HCT116 (cell line): ENCODE measurements at regions not wholly inside any gene's neighbourhood (a gene's known extent, or its start where the extent isn't known, plus 50 kb on each side); places are given as distances from the start of the nearest gene placed in this dataset.

Experiments
- ATAC-seq: fragments of 200-7000 bp; cut with Tn5 transposase; 2 replicates; pipeline ENCODE4 v1.9.1; 2020; ENCODE audit warnings: mild to moderate bottlenecking, moderate library complexity
- BruUV-seq: library from RNA; stranded (reverse); fragments of 400-500 nt; replicated peaks from 2 replicates; lab custom pipeline; 2021; lab: Mats Ljungman, UMichigan
- CTCF ChIA-PET: fragments of 300-600 bp; sonication (Branson Sonifier 250); formaldehyde crosslinking; loops from one replicate; lab custom pipeline; 2021; ENCODE audit warnings: antibody characterized with exemption; lab: Charles Lee
- POLR2A ChIA-PET: fragments of 300-600, 350-600 bp; sonication (Branson Sonifier 250); formaldehyde crosslinking; loops from one replicate; lab custom pipeline; 2021; ENCODE audit warnings: antibody characterized with exemption; lab: Charles Lee
- RAD21 ChIA-PET, 2 experiments: fragments of 300-600 bp; sonication (Branson Sonifier 250); formaldehyde crosslinking; loops; one replicate each; lab custom pipeline; 2023; ENCODE audit warnings: low total read pairs in 2 of 2; ENCODE audit not compliant: uncharacterized antibody in 2 of 2, unreplicated experiment in 2 of 2, low non-redundant PET in 1 of 2; lab: Charles Lee
- DNase-seq: peaks from one replicate; pipeline ENCODE4 v3.0.0-alpha.2; 2010; ENCODE audit warnings: low read depth, low spot score
- H2AFZ ChIP-seq: fragments of 200-600 bp; shearing (Covaris generic), sonication (generic); 2 replicates; pipeline ENCODE4 v1.6.1; 2017; ENCODE audit warnings: low read depth, mixed run types, mixed read lengths, antibody characterized with exemption, low read length; ENCODE audit not compliant: poor library complexity, severe bottlenecking
- H3K27ac ChIP-seq: 2 replicates; pipeline ENCODE4 v1.5.1; 2012; ENCODE audit warnings: low read depth, low read length
- H3K27me3 ChIP-seq: fragments of 200-600 bp; sonication (generic); 2 replicates; pipeline ENCODE4 v1.6.1; 2016; ENCODE audit warnings: mixed run types, low read length, mixed read lengths; ENCODE audit not compliant: insufficient read depth
- H3K36me3 ChIP-seq, 2 experiments: fragments of 200-500 bp in 1 of 2; fragments of 200-600 bp in 1 of 2; sonication (Bioruptor generic) in 1 of 2; sonication (generic) in 1 of 2; 2 replicates each; pipeline versions ENCODE4 v1.5.1 to v1.6.1; 2014 to 2016; ENCODE audit warnings: low read length in 2 of 2, inconsistent platforms in 1 of 2, mixed read lengths in 1 of 2, mixed run types in 1 of 2; ENCODE audit not compliant: insufficient read depth in 2 of 2, control insufficient read depth in 1 of 2
- H3K4me1 ChIP-seq, 2 experiments: fragments of 200-600 bp in 1 of 2; sonication (generic) in 1 of 2; 2 replicates each; pipeline versions ENCODE4 v1.5.1 to v1.6.1; 2012 to 2017; ENCODE audit warnings: low read length in 2 of 2, inconsistent platforms in 1 of 2, mild to moderate bottlenecking in 1 of 2, mixed read lengths in 1 of 2, mixed run types in 1 of 2, moderate library complexity in 1 of 2; ENCODE audit not compliant: insufficient read depth in 2 of 2, control insufficient read depth in 1 of 2
- H3K4me2 ChIP-seq: fragments of 200-600 bp; sonication (generic); 2 replicates; pipeline ENCODE4 v1.6.1; 2017; ENCODE audit warnings: mixed run types, low read length, mixed read lengths
- H3K4me3 ChIP-seq, 2 experiments: fragments of 200-600 bp in 1 of 2; sonication (generic) in 1 of 2; replicated peaks in 1 of 2; 2 replicates each; pipeline ENCODE4 v1.5.1; 2011 to 2016; ENCODE audit warnings: low read length in 2 of 2, control low read depth in 1 of 2, low read depth in 1 of 2, mild to moderate bottlenecking in 1 of 2, mixed read lengths in 1 of 2, mixed run types in 1 of 2
- H3K79me2 ChIP-seq: fragments of 200-600 bp; sonication (generic); 2 replicates; pipeline ENCODE4 v1.6.1; 2017; ENCODE audit warnings: mild to moderate bottlenecking, mixed run types, low read length, moderate library complexity, mixed read lengths; ENCODE audit not compliant: insufficient read depth
- H3K9ac ChIP-seq: fragments of 200-600 bp; sonication (generic); 2 replicates; pipeline ENCODE4 v1.6.1; 2016; ENCODE audit warnings: low read length, mixed read lengths
- H3K9me2 ChIP-seq: fragments of 200-600 bp; sonication (generic), shearing (Covaris generic); 2 replicates; pipeline ENCODE4 v1.6.1; 2017; ENCODE audit warnings: mixed run types, mild to moderate bottlenecking, moderate library complexity; ENCODE audit not compliant: insufficient read depth
- H3K9me3 ChIP-seq, 2 experiments: fragments of 200-500 bp in 1 of 2; fragments of 200-600 bp in 1 of 2; sonication (Bioruptor generic) in 1 of 2; sonication (generic) in 1 of 2; 2 replicates each; pipeline ENCODE4 v1.6.1; 2014 to 2017; ENCODE audit warnings: low read length in 2 of 2, mixed read lengths in 2 of 2, inconsistent platforms in 1 of 2, low read depth in 1 of 2, mild to moderate bottlenecking in 1 of 2, mixed run types in 1 of 2, moderate library complexity in 1 of 2; ENCODE audit not compliant: control insufficient read depth in 1 of 2, insufficient read depth in 1 of 2
- H4K20me1 ChIP-seq: fragments of 200-600 bp; sonication (generic), shearing (Covaris generic); 2 replicates; pipeline ENCODE4 v1.6.1; 2017; ENCODE audit warnings: mixed run types, mild to moderate bottlenecking, moderate library complexity; ENCODE audit not compliant: insufficient read depth
- CBX3 ChIP-seq: IDR thresholded peaks from 2 replicates; pipeline ENCODE4 v1.6.1; 2012; ENCODE audit warnings: low read depth
- CEBPB ChIP-seq: IDR thresholded peaks from 2 replicates; pipeline ENCODE4 v1.6.1; 2012; ENCODE audit warnings: low read depth
- CTCF ChIP-seq, 3 experiments: fragments of 200-600 bp in 1 of 3; sonication (generic) in 1 of 3; IDR thresholded peaks in 2 of 3; conservative IDR thresholded peaks in 1 of 3; 2 replicates each; pipeline ENCODE4 v1.5.1; 2012 to 2017; ENCODE audit warnings: low read depth in 2 of 3, low read length in 2 of 3, antibody characterized with exemption in 1 of 3, borderline replicate concordance in 1 of 3, control low read depth in 1 of 3, mild to moderate bottlenecking in 1 of 3, mixed read lengths in 1 of 3, mixed run types in 1 of 3, moderate library complexity in 1 of 3; ENCODE audit not compliant: insufficient read depth in 1 of 3
- EGR1 ChIP-seq: IDR thresholded peaks from 2 replicates; pipeline ENCODE4 v1.6.1; 2012; ENCODE audit warnings: low read depth
- ELF1 ChIP-seq: IDR thresholded peaks from 2 replicates; pipeline ENCODE4 v1.6.1; 2012; ENCODE audit warnings: low read depth, borderline replicate concordance
- EZH2 ChIP-seq: fragments of 200-600 bp; sonication (generic); IDR thresholded peaks from 2 replicates; pipeline ENCODE4 v1.6.1; 2017; ENCODE audit warnings: antibody characterized with exemption, mixed run types
- EZH2phosphoT487 ChIP-seq: fragments of 200-600 bp; IDR thresholded peaks from 2 replicates; pipeline ENCODE4 v1.6.1; 2018; ENCODE audit warnings: antibody characterized with exemption, borderline replicate concordance
- FOSL1 ChIP-seq: IDR thresholded peaks from 2 replicates; pipeline ENCODE4 v1.6.1; 2012; ENCODE audit warnings: low read depth
- MAX ChIP-seq: IDR thresholded peaks from 2 replicates; pipeline ENCODE4 v1.6.1; 2012
- POLR2A ChIP-seq: IDR thresholded peaks from 2 replicates; pipeline ENCODE4 v1.7.0; 2011; ENCODE audit warnings: borderline replicate concordance; ENCODE audit not compliant: insufficient read depth, insufficient read length; ENCODE audit errors: extremely low read depth
- POLR2AphosphoS5 ChIP-seq: IDR thresholded peaks from 2 replicates; pipeline ENCODE4 v1.6.1; 2011; ENCODE audit warnings: mild to moderate bottlenecking, low read depth, low read length, moderate library complexity
- RAD21 ChIP-seq: IDR thresholded peaks from 2 replicates; pipeline ENCODE4 v1.6.1; 2012; ENCODE audit warnings: low read depth, mild to moderate bottlenecking
- REST ChIP-seq: IDR thresholded peaks from 2 replicates; pipeline ENCODE4 v1.6.1; 2012; ENCODE audit warnings: low read depth
- SP1 ChIP-seq: IDR thresholded peaks from 2 replicates; pipeline ENCODE4 v1.6.1; 2012; ENCODE audit warnings: low read depth
- SRF ChIP-seq: IDR thresholded peaks from 2 replicates; pipeline ENCODE4 v1.6.1; 2012; ENCODE audit warnings: low read depth
- TCF7L2 ChIP-seq: IDR thresholded peaks from 2 replicates; pipeline ENCODE4 v1.7.0; 2011; ENCODE audit warnings: borderline replicate concordance, inconsistent platforms; ENCODE audit not compliant: insufficient read depth, insufficient read length; ENCODE audit errors: extremely low read depth
- ZBTB33 ChIP-seq: IDR thresholded peaks from 2 replicates; pipeline ENCODE4 v1.6.1; 2011; ENCODE audit warnings: mild to moderate bottlenecking, low read length, moderate library complexity; ENCODE audit not compliant: insufficient replicate concordance; ENCODE audit errors: extremely low read depth
- ZFX ChIP-seq: fragments of 450-650 bp; IDR thresholded peaks from 2 replicates; pipeline ENCODE4 v1.6.1; 2017
- ZNF274 ChIP-seq: fragments of 200-500 bp; sonication (Bioruptor generic); IDR thresholded peaks from 2 replicates; pipeline ENCODE4 v1.6.1; 2014; ENCODE audit warnings: mild to moderate bottlenecking, low read depth, low read length, inconsistent platforms
- intact Hi-C: fragments of 100-400 bp; cut with micrococcal nuclease; formaldehyde crosslinking; loops from 2 replicates; pipeline ENCODE4 v1.10.0; 2022

GRCh38 chr15:95605098-95605497 lies 725.4 kb upstream of the NR2F2 start:
- CTCF ChIA-PET = no interaction called here
- BruUV-seq = no TSS peak
- Histone ChIP-seq H2AFZ (no peak overlapping the region), H3K9me2 (no peaks in the 10 kb centered on the region), H4K20me1 (no peaks in the 10 kb centered on the region), H3K4me1 (no peaks in the 10 kb centered on the region), H3K79me2 (no peaks in the 10 kb centered on the region), H3K27ac (no peak overlapping the region), H3K4me3 (no peak overlapping the region), H3K9me3 (no peaks in the 10 kb centered on the region), H3K9ac (no peak overlapping the region), H3K27me3 (no peaks in the 10 kb centered on the region), H3K4me2 (no peak overlapping the region), H3K36me3 (no peaks in the 10 kb centered on the region)
- ATAC-seq (no peak), DNase-seq (no peak)
- no peak for TF ChIP-seq EZH2phosphoT487
- no peak for TF ChIP-seq SRF
- TF ChIP-seq POLR2AphosphoS5 = no peak
- no peak for TF ChIP-seq EGR1
- no peak for TF ChIP-seq SP1
- TF ChIP-seq ZBTB33 = no peak
- TF ChIP-seq MAX = no peak
- TF ChIP-seq ZFX = no peak
- no peak for TF ChIP-seq TCF7L2
- no peak for TF ChIP-seq REST
- TF ChIP-seq EZH2 = no peak
- TF ChIP-seq POLR2A = no peak
- no peak for TF ChIP-seq ELF1
- no peak for TF ChIP-seq ZNF274
- TF ChIP-seq CEBPB = no peak
- no peak for TF ChIP-seq CTCF (IDR thresholded peaks at IDR 0.05 in 2 of 3, conservative IDR thresholded peaks at IDR 0.05 in 1 of 3; ENCODE audit: borderline replicate concordance in 1 of 3, insufficient read depth in 1 of 3, low read depth in 2 of 3, low read length in 2 of 3)
- no peak for TF ChIP-seq CBX3
- no peak for TF ChIP-seq FOSL1
- TF ChIP-seq RAD21 = no peak
- RAD21 ChIA-PET = no interaction called here
- POLR2A ChIA-PET = no interaction called here
- intact Hi-C loops = no loop called here
